Spleen (tissue), 11 donors: ENCODE measurements at regions not wholly inside any gene's neighbourhood (a gene's known extent, or its start where the extent isn't known, plus 50 kb on each side); places are given as distances from the start of the nearest gene placed in this dataset.
"Not testable (repeated sequence)": the region's sequence is repeated elsewhere in the genome, so short reads cannot be mapped to it uniquely, and the experiment has no call there.

Experiments used
- DNase-seq: peaks from one replicate; pipeline ENCODE4 v3.0.0-alpha.2; 2020
- H3K27ac ChIP-seq, 8 donors: fragments of 200-600 bp; sonication (generic) in 7 of 8; 1 replicate in 4 of 8; 2 replicates in 4 of 8; pipeline versions ENCODE4 v1.5.0 to v1.8.0; 2016 to 2021; ENCODE audit warnings: inconsistent platforms in 4 of 8, mild to moderate bottlenecking in 4 of 8, moderate library complexity in 1 of 8
- H3K27me3 ChIP-seq, 7 donors: fragments of 200-600 bp; sonication (generic) in 6 of 7; replicated peaks in 1 of 7; 1 replicate in 4 of 7; 2 replicates in 3 of 7; pipeline versions ENCODE4 v1.5.0 to v1.8.0; 2016 to 2021; ENCODE audit warnings: inconsistent platforms in 3 of 7, mild to moderate bottlenecking in 1 of 7
- H3K36me3 ChIP-seq, 6 donors: fragments of 200-600 bp; sonication (generic) in 5 of 6; 1 replicate in 4 of 6; 2 replicates in 2 of 6; pipeline versions ENCODE4 v1.5.0 to v1.8.0; 2016 to 2021; ENCODE audit warnings: inconsistent platforms in 2 of 6
- H3K4me1 ChIP-seq, 6 donors: fragments of 200-600 bp; sonication (generic) in 5 of 6; 1 replicate in 3 of 6; 2 replicates in 3 of 6; pipeline versions ENCODE4 v1.5.0 to v1.8.0; 2016 to 2021; ENCODE audit warnings: inconsistent platforms in 3 of 6
- H3K4me3 ChIP-seq, 8 donors: fragments of 200-600 bp; sonication (generic) in 7 of 8; 1 replicate in 4 of 8; 2 replicates in 4 of 8; pipeline versions ENCODE4 v1.5.0 to v1.8.0; 2016 to 2021; ENCODE audit warnings: inconsistent platforms in 4 of 8, mild to moderate bottlenecking in 4 of 8, moderate library complexity in 2 of 8
- H3K9me3 ChIP-seq, 8 donors: fragments of 200-600 bp; sonication (generic) in 7 of 8; 1 replicate in 4 of 8; 2 replicates in 4 of 8; pipeline versions ENCODE4 v1.5.0 to v1.8.0; 2016 to 2021; ENCODE audit warnings: inconsistent platforms in 4 of 8
- CTCF ChIP-seq, 11 experiments: fragments of 200-600 bp in 7 of 11; fragments of 450-650 bp in 4 of 11; sonication (generic) in 4 of 11; IDR thresholded peaks in 8 of 11; conservative IDR thresholded peaks in 3 of 11; 1 replicate in 7 of 11; 2 replicates in 4 of 11; pipeline versions ENCODE4 v1.4.0 to v1.8.0; 2016 to 2021; ENCODE audit warnings: antibody characterized with exemption in 11 of 11, inconsistent platforms in 4 of 11, mild to moderate bottlenecking in 1 of 11
- WGBS, 5 donors: extraction: QIAGEN DNeasy Blood & Tissue Kit in 3 of 5; methylation state at CpG; one replicate each; pipeline versions ENCODE4 v1.1.5 to v1.1.7; 2013 to 2018; 5-methylcytosine and 5-hydroxymethylcytosine counted together
- intact Hi-C: fragments of 100-400 bp; cut with DNase I; formaldehyde crosslinking; loops from one replicate; pipeline ENCODE4 v1.15.0; 2023; ENCODE audit warnings: low total_unique reads
- donor health status: healthy with polysubstance abuse.
- donor health status: DM: no; HTN: no; CAD: no; lungs with moderate emphysema.
- donor health status: DM: no; HTN: no; CAD: no.
- donor health status: Bipolar disorder and iron deficiency.
- donor health status: healthy.
- donor health status: DM: no; HTN: no; CAD: no.
- donor health status: DM: yes; HTN: yes; CAD: no.

- H3K36me3 ChIP-seq, H3K27ac ChIP-seq, intact Hi-C loops, H3K4me3 ChIP-seq, H3K27me3 ChIP-seq, H3K4me1 ChIP-seq: not testable (repeated sequence)
- H3K9me3 ChIP-seq = peaks cover 0 to 56% (median 7%) of the 10 kb centered on the region in 8 donors
- 73 to 84% (median 76%) methylated on average over 5 of the region's 5 CpGs for WGBS, 5 donors
- peak; percentile 71 for DNase-seq
Observed at GRCh38 chr4:49214453-49215081, 228.5 kb downstream of the CWH43 start.

GRCh38 chr4:49215082-49215479 lies 229.0 kb downstream of the CWH43 start:
- H3K4me3 ChIP-seq, H3K36me3 ChIP-seq, H3K27ac ChIP-seq, H3K4me1 ChIP-seq, intact Hi-C loops, H3K27me3 ChIP-seq: not testable (repeated sequence)
- 67 to 84% (median 73%) methylated on average over 2 of the region's 2 CpGs for WGBS, 5 donors
- peaks cover 0 to 57% (median 7%) of the 10 kb centered on the region in 8 donors for H3K9me3 ChIP-seq
- peak; percentile 68 for DNase-seq

GRCh38 chr4:49216606-49217005 lies 230.5 kb downstream of the CWH43 start:
- 61 to 78% (median 68%) methylated on average over 3 of the region's 3 CpGs for WGBS, 5 donors

GRCh38 chr4:49217492-49217891 lies 231.4 kb downstream of the CWH43 start:
- no peak for TF ChIP-seq CTCF (IDR thresholded peaks at IDR 0.05 in 8 of 11, conservative IDR thresholded peaks at IDR 0.05 in 3 of 11)

More at GRCh38 chr4:49216606-49217005, 230.5 kb downstream of the CWH43 start:
- intact Hi-C loops, H3K4me1 ChIP-seq, H3K36me3 ChIP-seq, H3K4me3 ChIP-seq, H3K27ac ChIP-seq, DNase-seq, H3K27me3 ChIP-seq: not testable (repeated sequence)
- peaks cover 0 to 68% (median 9%) of the 10 kb centered on the region in 8 donors for H3K9me3 ChIP-seq

GRCh38 chr4:49218094-49218493 lies 232.0 kb downstream of the CWH43 start:
- peaks cover 0 to 70% (median 10%) of the 10 kb centered on the region in 8 donors for H3K9me3 ChIP-seq
- intact Hi-C loops, H3K27ac ChIP-seq, H3K4me1 ChIP-seq, H3K36me3 ChIP-seq, H3K4me3 ChIP-seq, H3K27me3 ChIP-seq: not testable (repeated sequence)
- DNase-seq = peak; percentile 67
- 69 to 79% (median 73%) methylated on average over 3 of the region's 3 CpGs for WGBS, 5 donors

More at GRCh38 chr4:49217492-49217891, 231.4 kb downstream of the CWH43 start:
- Histone ChIP-seq H3K27me3 (no peaks in the 10 kb centered on the region), H3K27ac (no peak overlapping the region), H3K4me3 (no peak overlapping the region), H3K4me1 (no peaks in the 10 kb centered on the region), H3K36me3 (no peaks in the 10 kb centered on the region), H3K9me3 (peaks cover 0 to 68% (median 9%) of the 10 kb centered on the region in 8 donors)
- intact Hi-C loops = no loop called here
- DNase-seq = no peak

GRCh38 chr4:49218931-49219330 lies 232.9 kb downstream of the CWH43 start:
- H3K4me1 ChIP-seq, H3K4me3 ChIP-seq, DNase-seq, intact Hi-C loops, H3K27ac ChIP-seq, H3K27me3 ChIP-seq, H3K36me3 ChIP-seq: not testable (repeated sequence)
- peaks cover 0 to 63% (median 6%) of the 10 kb centered on the region in 8 donors for H3K9me3 ChIP-seq

- H3K4me1 ChIP-seq, H3K27me3 ChIP-seq, intact Hi-C loops, H3K27ac ChIP-seq, H3K4me3 ChIP-seq, H3K36me3 ChIP-seq: not testable (repeated sequence)
- 39 to 48% (median 40%) methylated on average over 4 of the region's 4 CpGs for WGBS, 5 donors
- DNase-seq = peak; percentile 72
- peaks cover 0 to 56% (median 6%) of the 10 kb centered on the region in 8 donors for H3K9me3 ChIP-seq
Observed at GRCh38 chr4:49219489-49220225, 233.6 kb downstream of the CWH43 start.
